Endodermal cell (in vitro differentiated cells): ENCODE measurements at regions not wholly inside any gene's neighbourhood (a gene's known extent, or its start where the extent isn't known, plus 50 kb on each side); places are given as distances from the start of the nearest gene placed in this dataset.

Experiments used
- DNase-seq: peaks from one replicate; pipeline ENCODE4 v3.0.0-alpha.2; 2017
- H3K27ac ChIP-seq: 2 replicates; pipeline ENCODE4 v1.5.1; 2013; ENCODE audit warnings: mild to moderate bottlenecking, low read depth, low read length, moderate library complexity
- H3K27me3 ChIP-seq: 2 replicates; pipeline ENCODE4 v1.6.1; 2013; ENCODE audit warnings: mild to moderate bottlenecking, low read length, moderate library complexity; ENCODE audit not compliant: insufficient read depth, control insufficient read depth, poor library complexity, severe bottlenecking
- H3K36me3 ChIP-seq: 2 replicates; pipeline ENCODE4 v1.7.0; 2013; ENCODE audit warnings: mild to moderate bottlenecking, low read length, moderate library complexity; ENCODE audit not compliant: control insufficient read depth, insufficient read depth
- H3K4me1 ChIP-seq: one replicate; pipeline ENCODE4 v1.7.0; 2013; ENCODE audit warnings: low read length; ENCODE audit not compliant: control insufficient read depth, insufficient read depth
- H3K4me3 ChIP-seq: 2 replicates; pipeline ENCODE4 v1.5.1; 2013; ENCODE audit warnings: mild to moderate bottlenecking, low read length, moderate library complexity
- H3K9ac ChIP-seq: 2 replicates; pipeline ENCODE4 v1.6.1; 2013; ENCODE audit warnings: mild to moderate bottlenecking, low read length, moderate library complexity; ENCODE audit not compliant: poor library complexity, severe bottlenecking; ENCODE audit errors: extremely low read depth
- H3K9me3 ChIP-seq: 2 replicates; pipeline ENCODE4 v1.6.1; 2013; ENCODE audit warnings: mild to moderate bottlenecking, low read length, moderate library complexity; ENCODE audit not compliant: control insufficient read depth
- H3K27ac Mint-ChIP-seq: 2 replicates; pipeline ENCODE4 v1.8.0; 2020; ENCODE audit warnings: mixed read lengths
- H3K27me3 Mint-ChIP-seq: 2 replicates; pipeline ENCODE4 v1.8.0; 2021; ENCODE audit warnings: mild to moderate bottlenecking, mixed read lengths; ENCODE audit not compliant: insufficient read depth
- H3K36me3 Mint-ChIP-seq: 2 replicates; pipeline ENCODE4 v1.8.0; 2020; ENCODE audit warnings: low read depth, mixed read lengths
- H3K4me1 Mint-ChIP-seq: 2 replicates; pipeline ENCODE4 v1.8.0; 2020; ENCODE audit warnings: mixed read lengths
- H3K4me3 Mint-ChIP-seq: 2 replicates; pipeline ENCODE4 v1.8.0; 2020; ENCODE audit warnings: mild to moderate bottlenecking, moderate library complexity, mixed read lengths
- H3K9me3 Mint-ChIP-seq: 2 replicates; pipeline ENCODE4 v1.8.0; 2020; ENCODE audit warnings: mild to moderate bottlenecking, mixed read lengths
- CTCF ChIP-seq: fragments of 200-600 bp; sonication (generic); conservative IDR thresholded peaks from 2 replicates; pipeline ENCODE4 v1.5.0; 2021; ENCODE audit warnings: antibody characterized with exemption, mild to moderate bottlenecking
- WGBS, 2 experiments: methylation state at CpG; one replicate each; pipeline versions ENCODE4 v1.1.5 to v1.1.7; 2013; ENCODE audit warnings: missing lambda C conversion rate in 2 of 2, mixed read lengths in 1 of 2; ENCODE audit not compliant: insufficient coverage in 1 of 2, insufficient read length in 1 of 2; 5-methylcytosine and 5-hydroxymethylcytosine counted together

- Mint-ChIP-seq H3K27me3 (no peaks in the 10 kb centered on the region), H3K36me3 (no peaks in the 10 kb centered on the region), H3K4me3 (no peak overlapping the region), H3K9me3 (no peaks in the 10 kb centered on the region), H3K27ac (no peak overlapping the region), H3K4me1 (no peaks in the 10 kb centered on the region)
- Histone ChIP-seq H3K4me3 (no peak overlapping the region), H3K9me3 (no peaks in the 10 kb centered on the region), H3K27ac (no peak overlapping the region), H3K9ac (no peak overlapping the region), H3K27me3 (no peaks in the 10 kb centered on the region), H3K4me1 (no peaks in the 10 kb centered on the region), H3K36me3 (no peaks in the 10 kb centered on the region)
- 74 to 81% methylated on average over 3 to 4 of the region's 4 CpGs for WGBS, 2 experiments
- no peak for TF ChIP-seq CTCF
- DNase-seq, result no peak
Measured at GRCh38 chr2:181183878-181184542, 203.6 kb downstream of the UBE2E3 start.

- Mint-ChIP-seq H3K36me3 (no peaks in the 10 kb centered on the region), H3K9me3 (no peaks in the 10 kb centered on the region), H3K4me3 (no peak overlapping the region), H3K27ac (no peak overlapping the region), H3K4me1 (no peaks in the 10 kb centered on the region), H3K27me3 (no peaks in the 10 kb centered on the region)
- Histone ChIP-seq H3K9me3 (no peaks in the 10 kb centered on the region), H3K9ac (no peak overlapping the region), H3K27me3 (no peaks in the 10 kb centered on the region), H3K4me1 (no peaks in the 10 kb centered on the region), H3K36me3 (no peaks in the 10 kb centered on the region), H3K4me3 (no peak overlapping the region), H3K27ac (no peak overlapping the region)
- DNase-seq, result no peak
- no peak for TF ChIP-seq CTCF
- WGBS, 2 experiments, result 88 to 96% methylated on average over 1 to 5 of the region's 6 CpGs
Measured at GRCh38 chr2:181185421-181185820, 205.0 kb downstream of the UBE2E3 start.

GRCh38 chr2:181185948-181186347 is 205.5 kb downstream of the UBE2E3 start:
- Mint-ChIP-seq H3K9me3 (no peaks in the 10 kb centered on the region), H3K4me3 (no peak overlapping the region), H3K27me3 (no peaks in the 10 kb centered on the region), H3K27ac (no peak overlapping the region), H3K36me3 (no peaks in the 10 kb centered on the region), H3K4me1 (no peaks in the 10 kb centered on the region)
- no peaks in the 10 kb centered on the region for H3K27me3 ChIP-seq
- DNase-seq, result no peak
- TF ChIP-seq CTCF, result no peak
- no peaks in the 10 kb centered on the region for H3K4me1 ChIP-seq
- no peak overlapping the region for H3K4me3 ChIP-seq
- 93 to 100% methylated on average over 3 to 4 of the region's 4 CpGs for WGBS, 2 experiments
- H3K9ac ChIP-seq, result no peak overlapping the region
- no peaks in the 10 kb centered on the region for H3K9me3 ChIP-seq
- no peaks in the 10 kb centered on the region for H3K36me3 ChIP-seq
- no peak overlapping the region for H3K27ac ChIP-seq
